HUES48 (cell line): ENCODE measurements at regions not wholly inside any gene's neighbourhood (a gene's known extent, or its start where the extent isn't known, plus 50 kb on each side); places are given as distances from the start of the nearest gene placed in this dataset.
A peak's percentile ranks its signal among the peaks of the same experiment; 100 is the strongest.
"Not testable (repeated sequence)": the region's sequence is repeated elsewhere in the genome, so short reads cannot be mapped to it uniquely, and the experiment has no call there.

Experiments used
- H3K27ac ChIP-seq: one replicate; pipeline ENCODE4 v1.7.0; 2013; ENCODE audit warnings: low read depth, low read length, inconsistent platforms
- H3K27me3 ChIP-seq: 2 replicates; pipeline ENCODE4 v1.6.1; 2013; ENCODE audit warnings: mild to moderate bottlenecking, low read length; ENCODE audit not compliant: control insufficient read depth, insufficient read depth
- H3K36me3 ChIP-seq: 2 replicates; pipeline ENCODE4 v1.6.1; 2013; ENCODE audit warnings: low read length; ENCODE audit not compliant: control insufficient read depth, insufficient read depth
- H3K4me1 ChIP-seq: 2 replicates; pipeline ENCODE4 v1.6.1; 2013; ENCODE audit warnings: mild to moderate bottlenecking, low read length; ENCODE audit not compliant: control insufficient read depth, insufficient read depth
- H3K4me3 ChIP-seq: 2 replicates; pipeline ENCODE4 v1.5.1; 2013; ENCODE audit warnings: mild to moderate bottlenecking, low read depth, low read length
- H3K9ac ChIP-seq: 2 replicates; pipeline ENCODE4 v1.6.1; 2013; ENCODE audit warnings: mild to moderate bottlenecking, low read depth, low read length, moderate library complexity
- H3K9me3 ChIP-seq: 2 replicates; pipeline ENCODE4 v1.6.1; 2013; ENCODE audit warnings: low read length; ENCODE audit not compliant: control insufficient read depth, insufficient read depth

DNA sequence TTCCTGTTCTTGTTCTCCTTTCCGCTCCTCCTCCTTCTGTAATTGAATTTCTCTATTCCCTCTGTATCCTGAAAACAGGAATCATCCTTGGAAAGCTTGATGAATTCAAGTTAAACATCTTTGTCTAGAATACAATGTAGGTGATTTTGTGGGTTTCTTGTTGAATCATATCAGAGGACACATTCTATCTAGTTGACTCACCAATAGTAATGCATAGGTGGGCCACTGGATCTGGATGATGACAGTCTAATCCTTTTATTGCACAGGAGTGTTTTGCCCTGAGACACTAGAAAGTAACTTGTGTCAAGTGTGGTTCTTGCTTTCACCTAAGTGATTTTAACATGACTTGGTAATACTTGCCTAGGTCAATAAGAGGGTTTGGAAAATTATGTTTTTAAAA lies 164.3 kb downstream of the RFPL4B start:
- Histone ChIP-seq H3K9me3 (no peaks in the 10 kb centered on the region), H3K27me3 (no peaks in the 10 kb centered on the region), H3K4me3 (no peak overlapping the region), H3K36me3 (no peaks in the 10 kb centered on the region), H3K9ac (no peak overlapping the region), H3K4me1 (no peaks in the 10 kb centered on the region), H3K27ac (no peak overlapping the region)

DNA sequence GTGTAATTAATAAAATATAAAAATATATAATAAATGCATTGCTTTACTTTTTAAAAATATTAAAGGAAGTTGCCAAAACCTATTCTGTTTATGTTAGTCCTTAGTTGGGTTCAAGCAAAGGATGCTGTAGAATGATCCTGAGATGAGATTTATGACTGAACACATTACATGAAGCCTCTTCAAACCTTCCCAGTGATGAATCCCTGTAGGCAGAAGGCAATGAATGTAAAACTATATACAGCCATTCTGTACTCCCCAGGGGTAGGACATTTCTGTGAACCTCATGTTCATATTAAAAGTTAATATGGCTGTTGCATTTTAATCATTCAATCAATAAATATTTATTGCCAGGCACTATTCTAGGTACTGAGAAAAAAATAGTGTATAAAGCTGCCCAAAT lies 166.0 kb downstream of the RFPL4B start:
- Histone ChIP-seq H3K9me3 (no peaks in the 10 kb centered on the region), H3K27me3 (no peaks in the 10 kb centered on the region), H3K4me1 (no peaks in the 10 kb centered on the region), H3K4me3 (no peak overlapping the region), H3K9ac (no peak overlapping the region), H3K27ac (no peak overlapping the region), H3K36me3 (no peaks in the 10 kb centered on the region)

DNA sequence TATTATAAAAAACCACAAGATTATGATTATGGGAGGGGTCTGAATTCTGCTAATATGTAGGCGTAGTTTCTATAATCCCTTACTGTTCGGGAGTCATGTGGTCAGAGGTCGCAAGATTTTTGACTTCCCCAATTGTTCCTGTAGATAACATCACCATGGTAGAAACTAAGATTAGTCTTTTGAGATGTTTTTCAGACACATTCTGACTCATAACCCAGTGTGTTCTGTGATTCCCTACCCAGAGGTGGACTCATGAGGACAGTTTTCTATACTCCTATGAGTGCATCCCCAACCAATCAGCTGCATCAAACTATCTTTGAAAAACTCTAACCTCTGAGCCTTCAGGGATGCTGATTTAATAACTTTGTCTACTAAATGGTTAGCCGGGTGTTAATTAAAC lies 175.5 kb downstream of the RFPL4B start:
- no peak overlapping the region for H3K27ac ChIP-seq
- no peak overlapping the region for H3K9ac ChIP-seq
- no peaks in the 10 kb centered on the region for H3K36me3 ChIP-seq
- no peaks in the 10 kb centered on the region for H3K27me3 ChIP-seq
- H3K4me3 ChIP-seq = no peak overlapping the region
- H3K9me3 ChIP-seq = 0 out of 2 replicates have a peak, but pooled peaks cover 4% of the 10 kb centered on the region
- H3K4me1 ChIP-seq = peaks cover 41% of the 10 kb centered on the region

- Histone ChIP-seq H3K36me3 (no peaks in the 10 kb centered on the region), H3K9me3 (peaks cover 5% of the 10 kb centered on the region; the same call in 1 of the 2 replicates), H3K9ac (no peak overlapping the region), H3K4me1 (peaks cover 41% of the 10 kb centered on the region), H3K4me3 (peak overlapping the region; percentile 42), H3K27me3 (no peaks in the 10 kb centered on the region), H3K27ac (peak overlapping the region; percentile 75)
Measured at GRCh38 chr6:112524071-112524470, 176.9 kb downstream of the RFPL4B start.

DNA sequence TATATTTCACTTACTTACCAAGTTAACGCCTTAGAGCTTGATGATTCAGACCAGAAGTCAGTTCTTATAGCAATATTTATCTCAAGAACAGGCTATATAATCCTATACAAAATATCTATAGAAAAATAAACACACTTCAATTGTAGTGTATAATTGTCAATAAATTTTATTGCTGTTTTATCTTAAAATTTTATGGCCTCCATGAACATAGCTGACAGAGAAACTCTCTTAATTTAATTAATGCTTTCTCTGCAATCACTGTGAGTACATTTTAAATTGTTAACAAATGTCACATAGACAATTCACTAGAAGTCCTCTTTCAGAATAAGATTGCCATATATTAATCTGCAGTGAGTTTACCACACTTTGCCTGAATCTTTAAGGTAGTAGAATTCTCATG lies 178.6 kb downstream of the RFPL4B start:
- H3K9ac ChIP-seq = no peak overlapping the region
- H3K4me1 ChIP-seq = peaks cover 41% of the 10 kb centered on the region
- H3K36me3 ChIP-seq = no peaks in the 10 kb centered on the region
- H3K4me3 ChIP-seq = no peak overlapping the region
- peaks cover 14% of the 10 kb centered on the region; the same call in 1 of the 2 replicates for H3K9me3 ChIP-seq
- no peaks in the 10 kb centered on the region for H3K27me3 ChIP-seq
- peak overlapping the region; percentile 50 for H3K27ac ChIP-seq

- no peak overlapping the region for H3K4me3 ChIP-seq
- no peaks in the 10 kb centered on the region for H3K27me3 ChIP-seq
- H3K4me1 ChIP-seq = peaks cover 41% of the 10 kb centered on the region
- no peaks in the 10 kb centered on the region for H3K36me3 ChIP-seq
- H3K9ac ChIP-seq = no peak overlapping the region
- H3K27ac ChIP-seq = peak overlapping the region; percentile 2
- peaks cover 10% of the 10 kb centered on the region; the same call in 1 of the 2 replicates for H3K9me3 ChIP-seq
Measured at GRCh38 chr6:112526594-112526993, 179.5 kb downstream of the RFPL4B start.

DNA sequence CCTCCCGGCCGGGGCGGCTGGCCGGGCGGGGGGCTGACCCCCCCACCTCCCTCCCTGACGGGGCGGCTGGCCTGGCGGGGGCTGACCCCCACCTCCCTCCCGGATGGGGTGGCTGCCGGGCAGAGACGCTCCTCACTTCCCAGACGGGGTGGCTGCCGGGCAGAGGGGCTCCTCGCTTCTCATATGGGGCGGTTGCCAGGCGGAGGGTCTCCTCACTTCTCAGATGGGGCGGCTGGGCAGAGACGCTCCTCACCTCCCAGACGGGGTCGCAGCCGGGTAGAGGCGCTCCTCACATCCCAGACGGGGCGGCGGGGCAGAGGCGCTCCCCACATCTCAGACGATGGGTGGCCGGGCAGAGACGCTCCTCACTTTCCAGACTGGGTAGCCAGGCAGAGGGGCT lies 181.2 kb downstream of the RFPL4B start:
- H3K27ac ChIP-seq, H3K27me3 ChIP-seq, H3K4me3 ChIP-seq, H3K36me3 ChIP-seq, H3K9ac ChIP-seq: not testable (repeated sequence)
- Histone ChIP-seq H3K9me3 (peaks cover 10% of the 10 kb centered on the region; the same call in 1 of the 2 replicates), H3K4me1 (peaks cover 38% of the 10 kb centered on the region)

DNA sequence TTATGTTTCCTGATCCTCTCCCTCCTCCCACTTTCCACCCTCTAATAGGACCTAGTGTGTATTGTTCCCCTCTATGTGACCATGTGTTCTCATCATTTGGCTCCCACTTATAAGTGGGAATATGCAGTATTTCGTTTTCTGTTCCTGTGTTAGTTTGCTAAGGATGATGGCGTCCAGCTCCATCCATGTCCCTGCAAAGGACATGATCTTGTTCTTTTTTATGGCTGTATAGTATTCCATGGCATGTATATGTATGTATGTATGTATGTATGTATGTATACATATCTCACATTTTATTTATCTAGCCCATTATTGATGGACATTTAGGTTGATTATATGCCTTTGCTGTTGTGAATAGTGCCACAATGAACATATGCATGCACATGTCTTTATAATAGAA lies 188.7 kb downstream of the RFPL4B start:
- H3K9me3 ChIP-seq = peaks cover 5% of the 10 kb centered on the region
- H3K27ac ChIP-seq = no peak overlapping the region
- no peaks in the 10 kb centered on the region for H3K27me3 ChIP-seq
- H3K4me3 ChIP-seq = no peak overlapping the region
- H3K4me1 ChIP-seq = no peaks in the 10 kb centered on the region
- H3K9ac ChIP-seq = no peak overlapping the region
- no peaks in the 10 kb centered on the region for H3K36me3 ChIP-seq

GRCh38 chr6:112539355-112539754 lies 192.2 kb downstream of the RFPL4B start:
- Histone ChIP-seq H3K27ac (no peak overlapping the region), H3K4me1 (no peaks in the 10 kb centered on the region), H3K36me3 (no peaks in the 10 kb centered on the region), H3K9me3 (peaks cover 10% of the 10 kb centered on the region), H3K27me3 (no peaks in the 10 kb centered on the region), H3K4me3 (no peak overlapping the region), H3K9ac (no peak overlapping the region)

- not testable (repeated sequence) for H3K9me3 ChIP-seq, H3K9ac ChIP-seq, H3K4me3 ChIP-seq, H3K4me1 ChIP-seq, H3K36me3 ChIP-seq, H3K27ac ChIP-seq, H3K27me3 ChIP-seq
Measured at GRCh38 chr6:112541847-112542246, 194.7 kb downstream of the RFPL4B start.

DNA sequence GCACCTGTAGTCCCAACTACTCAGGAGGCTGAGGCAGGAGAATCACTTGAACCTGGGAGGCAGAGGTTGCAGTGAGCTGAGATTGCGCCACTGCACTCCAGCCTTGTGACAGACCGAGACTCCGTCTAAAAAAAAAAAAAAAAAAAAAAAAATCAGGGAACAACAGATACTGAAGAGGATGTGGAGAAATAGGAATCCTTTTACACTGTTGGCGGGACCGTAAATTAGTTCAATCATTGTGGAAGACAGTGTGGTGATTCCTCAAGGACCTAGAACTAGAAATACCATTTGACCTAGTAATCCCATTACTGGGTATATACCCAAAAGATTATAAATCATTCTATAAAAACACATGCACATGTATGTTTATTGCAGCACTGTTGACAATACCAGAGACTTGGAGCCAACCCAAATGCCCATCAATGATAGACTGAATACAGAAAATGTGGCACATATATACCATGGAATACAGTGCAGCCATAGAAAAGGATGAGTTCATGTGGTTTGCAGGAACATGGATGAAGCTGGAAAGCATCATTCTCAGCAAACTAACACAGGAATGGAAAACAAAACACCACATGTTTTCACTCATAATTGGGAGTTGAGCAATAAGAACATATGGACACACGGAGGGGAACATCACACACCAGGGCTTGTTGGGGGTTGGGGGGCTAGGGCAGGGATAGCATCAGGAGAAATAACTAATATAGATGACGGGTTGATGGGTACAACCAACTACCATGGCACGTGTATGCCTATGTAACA lies 200.4 kb downstream of the RFPL4B start:
- not testable (repeated sequence) for H3K27me3 ChIP-seq, H3K9ac ChIP-seq, H3K36me3 ChIP-seq, H3K4me1 ChIP-seq, H3K27ac ChIP-seq, H3K9me3 ChIP-seq, H3K4me3 ChIP-seq
